Right cardiac atrium (tissue), 5 donors: ENCODE measurements at regions not wholly inside any gene's neighbourhood (a gene's known extent, or its start where the extent isn't known, plus 50 kb on each side); places are given as distances from the start of the nearest gene placed in this dataset.
"Not testable (repeated sequence)": the region's sequence is repeated elsewhere in the genome, so short reads cannot be mapped to it uniquely, and the experiment has no call there.

Experiments
- ATAC-seq, 2 donors: fragments of 200-7000 bp; cut with Tn5 transposase; one replicate each; pipeline versions ENCODE4 v1.8.0 to v1.9.1; 2020; ENCODE audit warnings: moderate library complexity in 2 of 2, mild to moderate bottlenecking in 1 of 2
- DNase-seq, 3 donors: peaks; one replicate each; pipeline ENCODE4 v3.0.0-alpha.2; 2020
- H3K27ac ChIP-seq: one replicate; pipeline ENCODE4 v1.5.1; 2013; ENCODE audit warnings: mild to moderate bottlenecking, low read length, control low read depth, moderate library complexity
- H3K27me3 ChIP-seq: one replicate; pipeline ENCODE4 v1.6.1; 2013; ENCODE audit not compliant: control insufficient read depth, insufficient read depth
- H3K4me1 ChIP-seq: one replicate; pipeline ENCODE4 v1.6.1; 2013; ENCODE audit warnings: low read length; ENCODE audit not compliant: control insufficient read depth, insufficient read depth
- H3K4me3 ChIP-seq: one replicate; pipeline ENCODE4 v1.5.1; 2013; ENCODE audit warnings: low read length, control low read depth
- H3K9me3 ChIP-seq: one replicate; pipeline ENCODE4 v1.6.1; 2013; ENCODE audit warnings: low read length; ENCODE audit not compliant: control insufficient read depth
- WGBS: extraction: QIAGEN DNeasy Blood & Tissue Kit; methylation state at CpG from one replicate; pipeline ENCODE4 v1.1.7; 2013; 5-methylcytosine and 5-hydroxymethylcytosine counted together
- intact Hi-C, 4 donors: fragments of 100-400 bp; cut with DNase I; formaldehyde crosslinking; loops; one replicate each; pipeline versions ENCODE4 v1.11.0 to v1.14.0; 2022 to 2023
- donor health status: healthy with polysubstance abuse.
- donor health status: DM: no; HTN: yes; CAD: no.
- donor health status: DM: no; HTN: no; CAD: no.
- donor health status: DM: no; HTN: yes; CAD: no; lungs with severe emphysema.
- donor health status: DM: yes; HTN: yes; CAD: no.

DNA sequence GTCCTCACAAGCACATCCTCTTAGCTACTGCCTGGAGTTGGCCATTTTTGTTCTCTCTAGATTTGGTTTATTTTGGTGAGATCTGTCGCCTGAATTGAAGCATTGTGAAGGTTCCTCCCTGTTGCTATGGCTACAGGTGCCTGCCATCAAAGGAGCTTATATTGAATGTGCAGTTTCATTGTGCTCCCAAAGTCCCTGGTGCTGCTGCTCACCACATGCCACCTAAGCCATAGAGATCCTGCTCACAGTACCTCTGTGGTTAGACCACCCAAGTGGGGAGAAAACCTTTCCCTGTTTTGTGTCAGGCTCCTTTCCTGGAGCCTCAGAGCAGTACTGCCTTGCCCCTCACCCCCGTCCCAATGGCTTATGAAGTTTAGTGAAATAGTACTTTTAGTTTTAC is 383.4 kb downstream of the TMEM38B start:
- no peak overlapping the region for H3K4me3 ChIP-seq
- WGBS: 84% methylated on average over 2 of the region's 2 CpGs
- intact Hi-C loops: no loop called here
- no peaks in the 10 kb centered on the region for H3K9me3 ChIP-seq
- no peaks in the 10 kb centered on the region for H3K4me1 ChIP-seq
- H3K27ac ChIP-seq: no peak overlapping the region
- no peaks in the 10 kb centered on the region for H3K27me3 ChIP-seq
- ATAC-seq: no peak
- no peak for DNase-seq

DNA sequence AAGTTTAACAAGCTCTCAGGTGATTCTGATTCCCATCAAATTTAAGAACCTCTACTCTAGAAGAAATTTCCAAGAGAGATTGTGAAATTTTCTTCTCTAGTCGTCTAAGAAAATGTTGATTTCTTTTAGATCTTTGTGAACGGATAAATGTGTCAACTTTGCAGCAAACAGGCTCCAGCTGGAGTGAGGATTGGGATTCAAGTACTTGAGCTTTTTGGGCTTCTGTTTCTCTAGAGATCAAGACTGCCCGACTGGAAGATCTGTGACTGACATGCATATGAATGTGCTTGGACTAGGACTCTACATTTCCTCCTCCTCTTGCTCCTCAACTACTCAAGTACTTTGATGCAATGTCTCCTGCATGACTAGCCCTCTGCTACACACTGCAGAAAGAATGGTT is 388.3 kb downstream of the TMEM38B start:
- WGBS: 61% methylated on average over 3 of the region's 3 CpGs
- intact Hi-C loops: no loop called here
- Histone ChIP-seq H3K4me1 (no peaks in the 10 kb centered on the region), H3K9me3 (no peaks in the 10 kb centered on the region), H3K4me3 (no peak overlapping the region), H3K27ac (no peak overlapping the region), H3K27me3 (no peaks in the 10 kb centered on the region)
- DNase-seq (no peak), ATAC-seq (no peak)

GRCh38 chr9:106084702-106085101 is 390.4 kb downstream of the TMEM38B start:
- Histone ChIP-seq H3K9me3 (no peaks in the 10 kb centered on the region), H3K4me3 (no peak overlapping the region)

DNA sequence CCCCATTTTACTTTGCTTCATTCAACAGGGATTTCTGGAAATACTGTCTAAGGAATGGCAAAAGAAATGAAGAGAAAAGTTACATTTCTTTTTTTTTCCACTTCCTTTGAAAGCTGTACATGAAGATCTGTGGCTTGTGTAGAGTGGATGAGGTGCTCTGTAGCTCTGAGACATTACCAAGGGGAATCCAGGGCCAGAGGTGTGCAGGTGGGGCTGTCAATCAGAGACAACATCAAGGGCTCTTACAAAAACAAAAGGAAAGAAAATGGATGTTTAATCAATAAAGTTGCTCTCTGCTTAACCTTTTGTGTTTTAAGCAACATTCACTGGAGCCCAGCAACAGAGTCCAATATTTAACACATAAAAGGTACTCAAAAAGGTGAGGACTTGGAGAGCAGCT is 391.1 kb downstream of the TMEM38B start:
- ATAC-seq: no peak
- no peaks in the 10 kb centered on the region for H3K4me1 ChIP-seq
- intact Hi-C loops: no loop called here

More at GRCh38 chr9:106084702-106085101, 390.4 kb downstream of the TMEM38B start:
- no peaks in the 10 kb centered on the region for H3K27me3 ChIP-seq
- DNase-seq: no peak
- intact Hi-C loops: no loop called here
- no peak overlapping the region for H3K27ac ChIP-seq
- no peaks in the 10 kb centered on the region for H3K4me1 ChIP-seq
- no peak for ATAC-seq
- 46% methylated on average over 1 of the region's 1 CpG for WGBS

DNA sequence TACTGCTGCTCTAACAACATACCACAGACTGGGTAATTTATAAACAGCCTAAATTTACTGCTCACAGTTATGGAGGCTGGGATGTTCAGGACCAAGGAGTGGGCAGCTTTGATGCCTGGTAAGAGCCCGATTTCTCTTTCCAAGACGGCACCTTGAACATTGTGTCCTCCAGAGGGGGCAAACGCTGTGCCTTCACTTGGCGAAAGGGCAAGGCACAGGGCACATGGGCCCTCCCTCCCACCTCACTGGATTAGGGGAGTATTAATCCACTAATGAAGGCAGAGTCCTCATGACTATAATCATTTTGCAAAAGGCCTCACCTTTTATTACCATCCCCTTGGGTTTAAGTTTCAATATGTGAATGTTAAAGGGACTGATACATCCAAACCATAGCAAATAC is 397.7 kb downstream of the TMEM38B start:
- H3K9me3 ChIP-seq: no peaks in the 10 kb centered on the region
- DNase-seq (no peak), ATAC-seq (no peak)
- intact Hi-C loops: no loop called here
- no peak overlapping the region for H3K4me3 ChIP-seq
- no peaks in the 10 kb centered on the region for H3K27me3 ChIP-seq
- no peaks in the 10 kb centered on the region for H3K4me1 ChIP-seq
- no peak overlapping the region for H3K27ac ChIP-seq
- WGBS: 92% methylated on average over 4 of the region's 4 CpGs

More for the DNA sequence above, 391.1 kb downstream of the TMEM38B start:
- Histone ChIP-seq H3K4me3 (no peak overlapping the region), H3K27ac (no peak overlapping the region), H3K9me3 (no peaks in the 10 kb centered on the region), H3K27me3 (no peaks in the 10 kb centered on the region)
- no peak for DNase-seq

DNA sequence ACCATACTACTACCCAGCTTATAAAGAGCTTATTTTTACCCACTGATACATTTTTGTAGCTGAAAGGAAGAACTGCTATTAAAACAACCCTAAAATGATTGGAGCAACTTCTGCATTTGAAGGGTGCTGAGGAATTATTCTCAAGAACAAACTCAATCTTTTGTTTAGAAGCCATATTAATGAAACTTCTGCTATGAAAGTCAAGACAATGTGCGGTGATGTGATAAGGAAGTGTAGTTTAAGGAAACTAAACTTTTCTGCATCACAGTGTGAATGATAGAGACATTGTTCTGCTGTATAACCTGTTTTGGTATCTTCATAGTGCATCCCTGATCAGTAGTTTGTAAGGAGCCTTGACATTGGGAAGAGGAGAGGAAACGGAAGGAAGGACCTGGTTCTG is 408.5 kb downstream of the TMEM38B start:
- H3K9me3 ChIP-seq: no peaks in the 10 kb centered on the region
- H3K4me3 ChIP-seq: no peak overlapping the region
- WGBS: 80% methylated on average over 2 of the region's 2 CpGs
- intact Hi-C loops: no loop called here
- no peak for DNase-seq
- H3K4me1 ChIP-seq: no peaks in the 10 kb centered on the region
- no peak overlapping the region for H3K27ac ChIP-seq
- no peak for ATAC-seq
- H3K27me3 ChIP-seq: no peaks in the 10 kb centered on the region

DNA sequence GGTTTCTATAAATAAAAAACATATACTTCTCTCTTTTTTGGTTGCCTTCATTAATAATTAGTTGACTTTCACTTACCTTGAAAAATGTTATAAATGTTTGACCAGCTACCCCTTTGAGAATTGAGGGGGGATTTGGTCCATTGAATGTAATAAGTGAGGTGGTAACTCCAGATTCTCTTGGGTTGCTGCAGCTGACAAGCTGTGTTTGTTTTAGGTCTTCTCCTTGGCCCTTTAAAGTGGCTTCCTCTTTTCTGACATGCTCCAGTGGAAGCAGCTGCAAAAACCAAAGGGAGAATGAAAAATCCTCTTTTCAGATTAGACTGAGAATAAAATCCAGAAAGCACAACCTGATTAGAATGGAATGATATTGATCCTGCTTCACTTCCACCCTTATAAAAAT is 410.5 kb downstream of the TMEM38B start:
- H3K9me3 ChIP-seq: no peaks in the 10 kb centered on the region
- H3K27ac ChIP-seq: no peak overlapping the region
- no peaks in the 10 kb centered on the region for H3K4me1 ChIP-seq
- DNase-seq (no peak), ATAC-seq (no peak)
- H3K4me3 ChIP-seq: no peak overlapping the region
- H3K27me3 ChIP-seq: no peaks in the 10 kb centered on the region
- intact Hi-C loops: no loop called here

DNA sequence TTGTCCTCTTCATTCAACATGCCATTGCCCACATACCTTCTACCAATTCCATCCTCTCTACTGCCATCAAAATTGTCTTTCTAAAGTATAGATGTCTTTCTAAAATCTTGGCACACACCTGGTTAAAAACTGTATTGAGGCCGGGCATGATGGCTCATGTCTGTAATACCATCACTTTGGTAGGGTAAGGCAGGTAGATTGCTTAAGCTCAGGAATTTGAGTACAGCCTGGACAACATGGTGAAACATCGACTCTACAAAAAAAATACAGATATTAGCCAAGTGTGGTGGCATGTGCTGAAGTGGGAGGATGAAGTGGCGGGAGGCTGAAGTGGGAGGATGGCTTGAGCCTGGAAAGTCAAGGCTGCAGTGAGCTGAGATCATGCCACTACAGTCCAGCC is 412.1 kb downstream of the TMEM38B start:
- no peak for DNase-seq
- Histone ChIP-seq H3K4me3 (no peak overlapping the region), H3K27ac (no peak overlapping the region), H3K4me1 (no peaks in the 10 kb centered on the region), H3K27me3 (no peaks in the 10 kb centered on the region), H3K9me3 (no peaks in the 10 kb centered on the region)
- intact Hi-C loops: no loop called here
- 95% methylated on average over 3 of the region's 3 CpGs for WGBS
- ATAC-seq: no peak

GRCh38 chr9:106107716-106108115 is 413.4 kb downstream of the TMEM38B start:
- no peak for ATAC-seq
- intact Hi-C loops: no loop called here
- Histone ChIP-seq H3K4me1 (no peaks in the 10 kb centered on the region), H3K4me3 (no peak overlapping the region), H3K9me3 (no peaks in the 10 kb centered on the region), H3K27ac (no peak overlapping the region), H3K27me3 (no peaks in the 10 kb centered on the region)
- DNase-seq: no peak
- 60% methylated on average over 2 of the region's 2 CpGs for WGBS

- H3K4me3 ChIP-seq, H3K4me1 ChIP-seq, intact Hi-C loops, H3K27ac ChIP-seq, H3K9me3 ChIP-seq, ATAC-seq, H3K27me3 ChIP-seq, DNase-seq: not testable (repeated sequence)
- 79% methylated on average over 3 of the region's 3 CpGs for WGBS
These were observed 415.4 kb downstream of the TMEM38B start for GRCh38 chr9:106109706-106110105.

DNA sequence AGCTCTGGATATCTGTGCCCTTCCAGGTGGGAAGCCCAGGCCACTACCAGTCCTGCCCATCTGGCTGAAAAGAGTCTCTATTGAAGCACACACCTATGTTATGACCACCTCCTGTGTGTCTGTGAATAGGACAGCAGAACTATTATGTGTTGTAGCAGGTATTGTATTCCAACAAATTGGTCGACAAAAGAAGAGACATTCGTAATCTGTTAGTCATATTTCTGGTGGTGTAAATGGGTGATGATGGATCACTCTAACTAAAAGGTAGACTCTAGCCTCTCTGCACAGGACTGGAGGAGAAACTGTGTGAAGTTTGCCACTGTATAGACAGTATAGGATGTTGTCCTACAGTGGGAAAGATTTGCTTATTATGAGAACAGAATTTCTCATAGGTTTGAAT is 416.1 kb downstream of the TMEM38B start:
- H3K27me3 ChIP-seq: no peaks in the 10 kb centered on the region
- DNase-seq: no peak
- H3K27ac ChIP-seq: no peak overlapping the region
- no peak for ATAC-seq
- no peaks in the 10 kb centered on the region for H3K4me1 ChIP-seq
- 98% methylated on average over 2 of the region's 2 CpGs for WGBS
- no peak overlapping the region for H3K4me3 ChIP-seq
- intact Hi-C loops: no loop called here
- no peaks in the 10 kb centered on the region for H3K9me3 ChIP-seq

GRCh38 chr9:106111039-106111730 is 416.8 kb downstream of the TMEM38B start:
- DNase-seq: no peak
- H3K27me3 ChIP-seq: no peaks in the 10 kb centered on the region
- intact Hi-C loops: no loop called here
- no peaks in the 10 kb centered on the region for H3K9me3 ChIP-seq
- WGBS: 44% methylated on average over 6 of the region's 6 CpGs
- no peak overlapping the region for H3K4me3 ChIP-seq
- H3K4me1 ChIP-seq: no peaks in the 10 kb centered on the region
- no peak overlapping the region for H3K27ac ChIP-seq
- ATAC-seq: no peak
